MM.1S (cell line): ENCODE measurements at regions not wholly inside any gene's neighbourhood (a gene's known extent, or its start where the extent isn't known, plus 50 kb on each side); places are given as distances from the start of the nearest gene placed in this dataset.

Source experiments
- EZH2 ChIP-seq: fragments of 300-600 bp; sonication (generic); optimal IDR thresholded peaks from 2 replicates; pipeline ENCODE3; 2017; ENCODE audit warnings: low read depth, mild to moderate bottlenecking, antibody characterized with exemption, low read length, mixed read lengths
- EZH2phosphoT487 ChIP-seq: fragments of 300-600 bp; sonication (generic); IDR thresholded peaks from 2 replicates; pipeline ENCODE4 v1.6.1; 2018; ENCODE audit warnings: antibody characterized with exemption, low read length
- TF ChIP-seq, protein P1 (sequence below): fragments of 300-600 bp; sonication (generic); IDR thresholded peaks from 2 replicates; pipeline ENCODE4 v1.5.1; 2016; ENCODE audit warnings: antibody characterized with exemption, low read length, mixed read lengths

DNA sequence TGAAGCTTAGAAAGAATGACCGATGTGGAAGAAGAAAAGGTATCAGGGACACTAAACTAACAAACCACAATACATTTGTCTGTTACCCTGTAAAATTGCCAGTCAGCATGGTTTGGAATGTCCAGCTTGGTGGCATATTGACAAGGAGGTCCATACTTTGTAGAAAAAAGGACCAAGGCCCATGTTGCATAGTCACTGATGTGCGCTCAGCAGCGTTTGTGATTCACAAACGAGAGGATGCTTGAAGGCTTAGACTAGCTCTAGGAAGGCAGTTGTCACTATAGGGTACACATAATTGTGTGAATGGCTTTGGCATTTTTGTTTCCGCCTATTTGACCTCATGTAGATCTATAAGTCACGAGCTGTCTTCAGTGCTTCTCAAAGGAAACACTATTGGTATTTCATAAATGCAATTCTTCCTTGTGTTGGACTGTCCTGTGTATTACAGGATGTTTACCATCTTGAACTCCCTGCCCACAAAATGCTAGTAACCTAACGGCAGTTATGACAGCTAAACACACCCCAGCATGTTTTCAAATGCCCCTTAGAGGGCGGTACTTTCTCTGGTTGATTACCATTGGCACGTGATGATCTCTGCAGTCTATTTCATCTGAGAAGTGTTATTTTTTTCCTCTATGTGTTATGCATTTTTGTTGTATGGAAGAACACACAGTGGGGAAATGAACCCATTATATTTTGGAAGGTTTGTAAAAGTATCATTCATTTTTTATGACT is 304.2 kb downstream of the CYRIA start:
- TF ChIP-seq, protein P1, sequence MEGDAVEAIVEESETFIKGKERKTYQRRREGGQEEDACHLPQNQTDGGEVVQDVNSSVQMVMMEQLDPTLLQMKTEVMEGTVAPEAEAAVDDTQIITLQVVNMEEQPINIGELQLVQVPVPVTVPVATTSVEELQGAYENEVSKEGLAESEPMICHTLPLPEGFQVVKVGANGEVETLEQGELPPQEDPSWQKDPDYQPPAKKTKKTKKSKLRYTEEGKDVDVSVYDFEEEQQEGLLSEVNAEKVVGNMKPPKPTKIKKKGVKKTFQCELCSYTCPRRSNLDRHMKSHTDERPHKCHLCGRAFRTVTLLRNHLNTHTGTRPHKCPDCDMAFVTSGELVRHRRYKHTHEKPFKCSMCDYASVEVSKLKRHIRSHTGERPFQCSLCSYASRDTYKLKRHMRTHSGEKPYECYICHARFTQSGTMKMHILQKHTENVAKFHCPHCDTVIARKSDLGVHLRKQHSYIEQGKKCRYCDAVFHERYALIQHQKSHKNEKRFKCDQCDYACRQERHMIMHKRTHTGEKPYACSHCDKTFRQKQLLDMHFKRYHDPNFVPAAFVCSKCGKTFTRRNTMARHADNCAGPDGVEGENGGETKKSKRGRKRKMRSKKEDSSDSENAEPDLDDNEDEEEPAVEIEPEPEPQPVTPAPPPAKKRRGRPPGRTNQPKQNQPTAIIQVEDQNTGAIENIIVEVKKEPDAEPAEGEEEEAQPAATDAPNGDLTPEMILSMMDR: no peak
- TF ChIP-seq EZH2 (no peak), EZH2phosphoT487 (no peak)
